Activated T-helper 17 cell treated with anti-CD3 and anti-CD28 coated beads, Interleukin-2, amount 50 U/mL, for 72 hours (primary cell): ENCODE measurements at regions not wholly inside any gene's neighbourhood (a gene's known extent, or its start where the extent isn't known, plus 50 kb on each side); places are given as distances from the start of the nearest gene placed in this dataset.

Experiments used
- ATAC-seq: fragments of 150-1000 bp; cut with Tn5 transposase; replicated peaks from 2 replicates; pipeline ENCODE4 v1.10.0; 2021; ENCODE audit warnings: mild to moderate bottlenecking, moderate library complexity
- H3K27ac Mint-ChIP-seq: one replicate; pipeline ENCODE4 v1.8.0; 2022; ENCODE audit warnings: mixed read lengths
- H3K27me3 Mint-ChIP-seq: one replicate; pipeline ENCODE4 v1.8.0; 2022; ENCODE audit warnings: mixed read lengths
- H3K36me3 Mint-ChIP-seq: one replicate; pipeline ENCODE4 v1.8.0; 2022; ENCODE audit warnings: low read depth, mild to moderate bottlenecking, mixed read lengths
- H3K4me1 Mint-ChIP-seq: one replicate; pipeline ENCODE4 v1.8.0; 2022; ENCODE audit warnings: mixed read lengths
- H3K4me3 Mint-ChIP-seq: one replicate; pipeline ENCODE4 v1.8.0; 2022; ENCODE audit warnings: mild to moderate bottlenecking, mixed read lengths
- H3K9me3 Mint-ChIP-seq: one replicate; pipeline ENCODE4 v1.8.0; 2022; ENCODE audit warnings: mixed read lengths

DNA sequence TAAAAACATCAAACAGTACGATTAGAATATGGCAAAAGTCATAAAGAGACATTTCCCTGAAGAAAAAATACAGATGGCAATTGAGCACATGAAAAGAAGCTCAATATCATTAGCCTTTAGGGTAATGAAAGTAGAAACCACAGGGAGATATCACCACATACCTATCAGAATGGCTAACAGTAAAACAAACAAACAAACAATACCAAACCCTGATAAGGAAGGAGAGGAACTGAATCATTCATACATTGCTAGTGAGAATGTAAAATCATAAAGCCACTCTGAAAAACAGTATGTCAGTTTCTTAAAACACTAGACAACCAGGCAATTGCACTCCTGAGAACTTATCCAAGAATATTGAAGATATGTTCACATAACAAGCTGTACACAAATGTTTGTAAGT is 1342.5 kb upstream of the SLC10A2 start:
- ATAC-seq = no peak
- no peak overlapping the region for H3K27ac Mint-ChIP-seq

DNA sequence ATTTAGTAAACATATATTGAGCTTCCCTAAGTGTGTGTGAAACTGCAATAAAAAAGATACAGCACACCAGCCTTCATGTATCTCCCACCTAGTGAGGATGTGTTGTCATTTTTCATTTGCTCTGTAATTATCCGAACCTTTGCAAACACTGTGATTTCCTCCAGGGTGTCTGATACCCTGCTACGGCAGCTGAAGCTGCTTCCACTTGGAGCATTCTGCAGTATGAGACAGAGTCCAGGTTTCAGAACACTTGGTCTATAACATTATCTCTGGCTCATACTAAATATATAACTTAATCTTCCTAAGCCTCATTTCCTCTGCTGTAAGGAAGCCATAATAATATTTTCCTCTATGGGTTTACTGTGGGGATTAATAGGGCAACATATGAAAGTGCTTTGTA is 1338.1 kb upstream of the SLC10A2 start:
- Mint-ChIP-seq H3K9me3 (no peaks in the 10 kb centered on the region), H3K4me1 (no peaks in the 10 kb centered on the region), H3K36me3 (no peaks in the 10 kb centered on the region), H3K4me3 (no peak overlapping the region), H3K27ac (no peak overlapping the region), H3K27me3 (no peaks in the 10 kb centered on the region)
- no peak for ATAC-seq

More for the DNA sequence above, 1342.5 kb upstream of the SLC10A2 start:
- Mint-ChIP-seq H3K36me3 (no peaks in the 10 kb centered on the region), H3K4me1 (no peaks in the 10 kb centered on the region), H3K4me3 (no peak overlapping the region), H3K9me3 (no peaks in the 10 kb centered on the region), H3K27me3 (no peaks in the 10 kb centered on the region)

DNA sequence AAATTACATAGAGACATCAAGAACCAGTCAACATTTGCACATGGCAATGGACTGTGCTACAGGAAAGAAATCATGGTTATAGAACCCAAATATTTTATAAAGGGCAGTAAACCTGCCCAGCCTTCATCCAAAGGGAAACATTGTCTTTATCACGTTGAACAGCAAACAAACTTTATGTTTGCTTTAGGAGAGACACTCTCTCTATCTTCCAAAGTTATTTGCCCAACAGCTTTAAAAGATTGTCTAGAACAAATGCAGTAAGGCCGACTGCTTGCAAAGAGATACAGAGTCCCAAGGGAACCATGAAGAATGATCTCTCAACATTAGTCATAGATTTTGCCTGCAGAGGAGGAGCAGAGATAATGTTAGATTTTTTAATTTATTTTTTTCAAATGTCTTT is 1323.5 kb upstream of the SLC10A2 start:
- no peaks in the 10 kb centered on the region for H3K4me1 Mint-ChIP-seq
- H3K27ac Mint-ChIP-seq = no peak overlapping the region
- H3K27me3 Mint-ChIP-seq = no peaks in the 10 kb centered on the region
- no peaks in the 10 kb centered on the region for H3K36me3 Mint-ChIP-seq
- H3K4me3 Mint-ChIP-seq = no peak overlapping the region
- ATAC-seq = no peak
- peaks cover 14% of the 10 kb centered on the region for H3K9me3 Mint-ChIP-seq

DNA sequence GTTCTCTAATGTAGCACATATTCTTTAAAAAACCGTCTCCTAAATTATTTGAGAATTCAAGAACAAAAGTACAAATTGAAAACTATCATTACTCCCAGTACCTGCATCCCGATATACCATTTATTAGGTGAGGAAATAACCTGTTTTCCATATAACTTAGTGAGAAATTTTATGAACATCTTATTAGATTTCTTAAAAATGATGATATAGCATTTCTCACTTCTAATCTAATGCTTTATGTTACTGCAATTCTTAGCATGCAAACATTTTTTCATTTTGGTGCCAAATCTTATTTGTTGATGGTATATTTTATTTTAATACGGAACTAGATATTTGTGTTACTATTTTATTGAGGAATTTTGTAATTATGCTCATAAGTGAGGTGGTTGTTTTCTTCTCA is 1321.3 kb upstream of the SLC10A2 start:
- Mint-ChIP-seq H3K4me3 (no peak overlapping the region), H3K4me1 (no peaks in the 10 kb centered on the region), H3K27ac (no peak overlapping the region), H3K27me3 (no peaks in the 10 kb centered on the region), H3K36me3 (no peaks in the 10 kb centered on the region), H3K9me3 (peaks cover 11% of the 10 kb centered on the region)
- ATAC-seq = no peak

DNA sequence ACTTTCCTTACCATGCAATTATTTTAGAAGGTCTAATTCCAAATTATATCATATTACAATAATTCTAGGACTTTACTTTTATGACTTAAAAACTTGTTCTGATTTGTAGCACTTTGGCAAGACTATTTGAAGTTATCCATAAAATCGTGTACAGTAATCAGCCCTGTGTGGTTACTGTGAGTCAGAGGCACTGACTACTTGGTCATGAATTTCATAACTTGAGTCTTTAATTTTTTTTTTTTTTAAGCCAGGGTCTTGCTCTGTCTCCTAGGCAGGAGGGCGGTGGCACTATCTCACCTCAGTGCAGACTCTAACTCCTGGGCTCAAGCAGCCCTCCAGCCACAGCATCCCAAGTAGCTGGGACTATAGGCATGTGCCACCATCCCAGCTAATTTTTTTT is 1319.2 kb upstream of the SLC10A2 start:
- no peaks in the 10 kb centered on the region for H3K4me1 Mint-ChIP-seq
- ATAC-seq = no peak
- H3K36me3 Mint-ChIP-seq = no peaks in the 10 kb centered on the region
- H3K9me3 Mint-ChIP-seq = peaks cover 3% of the 10 kb centered on the region
- H3K4me3 Mint-ChIP-seq = no peak overlapping the region
- H3K27ac Mint-ChIP-seq = no peak overlapping the region
- H3K27me3 Mint-ChIP-seq = no peaks in the 10 kb centered on the region

DNA sequence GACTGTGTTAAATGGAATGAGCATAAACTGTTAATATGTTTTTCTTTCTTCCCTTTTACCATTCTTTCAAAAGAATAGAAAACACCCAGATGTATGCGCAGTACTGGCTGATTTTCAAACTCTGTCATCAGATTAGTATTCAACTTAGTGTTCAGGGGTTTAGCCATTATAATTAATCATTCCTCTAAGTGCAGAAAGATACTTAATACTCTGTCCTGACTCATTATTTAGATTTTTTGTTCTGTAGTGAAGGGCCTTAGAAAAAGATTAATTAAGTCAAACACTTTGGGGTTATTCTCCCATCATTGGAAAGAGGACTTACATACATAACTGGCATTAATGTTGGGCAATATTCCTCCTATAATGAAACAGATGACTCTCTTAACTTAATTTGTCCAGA is 1316.7 kb upstream of the SLC10A2 start:
- no peaks in the 10 kb centered on the region for H3K9me3 Mint-ChIP-seq
- no peak overlapping the region for H3K4me3 Mint-ChIP-seq
- H3K27ac Mint-ChIP-seq = no peak overlapping the region
- no peaks in the 10 kb centered on the region for H3K36me3 Mint-ChIP-seq
- H3K27me3 Mint-ChIP-seq = no peaks in the 10 kb centered on the region
- H3K4me1 Mint-ChIP-seq = no peaks in the 10 kb centered on the region
- no peak for ATAC-seq

DNA sequence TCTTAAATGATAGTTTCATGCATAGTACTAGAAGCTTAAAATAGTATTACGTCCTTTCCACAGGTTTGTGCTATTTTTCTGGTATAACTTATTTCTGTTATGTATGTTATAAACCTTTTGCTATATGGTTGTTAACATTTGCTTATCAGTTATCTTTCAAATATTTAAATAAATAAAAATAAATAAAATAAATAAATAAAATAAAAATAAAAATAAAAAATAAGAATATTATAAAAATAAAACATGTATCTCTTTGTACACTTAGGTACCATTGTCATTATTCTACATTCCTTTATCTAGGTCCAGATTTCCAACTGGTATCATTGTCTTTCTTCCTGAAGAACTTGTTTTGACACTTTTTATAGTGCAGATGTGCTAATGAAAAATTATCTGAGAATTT is 1310.4 kb upstream of the SLC10A2 start:
- ATAC-seq = no peak
- H3K9me3 Mint-ChIP-seq = no peaks in the 10 kb centered on the region
- H3K27ac Mint-ChIP-seq = no peak overlapping the region
- no peaks in the 10 kb centered on the region for H3K4me1 Mint-ChIP-seq
- H3K36me3 Mint-ChIP-seq = no peaks in the 10 kb centered on the region
- H3K4me3 Mint-ChIP-seq = no peak overlapping the region
- no peaks in the 10 kb centered on the region for H3K27me3 Mint-ChIP-seq

DNA sequence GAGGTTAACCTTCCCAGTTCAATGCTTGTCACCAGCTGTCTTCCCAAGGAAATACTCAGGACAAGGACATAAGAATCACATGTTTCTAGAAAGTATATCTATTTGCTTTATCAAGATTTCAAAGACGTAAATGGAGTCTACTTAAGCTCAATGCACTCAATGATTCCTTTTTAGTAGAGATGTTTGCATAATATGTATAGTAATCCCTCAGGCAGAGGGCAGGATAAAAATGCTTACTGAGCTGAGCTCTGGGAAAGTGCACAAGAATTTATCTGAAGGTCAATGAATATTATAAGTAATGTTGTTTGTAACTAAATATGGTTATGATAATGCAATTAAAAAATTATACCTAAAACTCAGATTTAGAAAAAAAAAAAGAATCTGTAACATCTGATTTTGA is 1309.4 kb upstream of the SLC10A2 start:
- Mint-ChIP-seq H3K27ac (no peak overlapping the region), H3K36me3 (no peaks in the 10 kb centered on the region), H3K4me3 (no peak overlapping the region), H3K9me3 (no peaks in the 10 kb centered on the region), H3K27me3 (no peaks in the 10 kb centered on the region), H3K4me1 (no peaks in the 10 kb centered on the region)
- no peak for ATAC-seq

DNA sequence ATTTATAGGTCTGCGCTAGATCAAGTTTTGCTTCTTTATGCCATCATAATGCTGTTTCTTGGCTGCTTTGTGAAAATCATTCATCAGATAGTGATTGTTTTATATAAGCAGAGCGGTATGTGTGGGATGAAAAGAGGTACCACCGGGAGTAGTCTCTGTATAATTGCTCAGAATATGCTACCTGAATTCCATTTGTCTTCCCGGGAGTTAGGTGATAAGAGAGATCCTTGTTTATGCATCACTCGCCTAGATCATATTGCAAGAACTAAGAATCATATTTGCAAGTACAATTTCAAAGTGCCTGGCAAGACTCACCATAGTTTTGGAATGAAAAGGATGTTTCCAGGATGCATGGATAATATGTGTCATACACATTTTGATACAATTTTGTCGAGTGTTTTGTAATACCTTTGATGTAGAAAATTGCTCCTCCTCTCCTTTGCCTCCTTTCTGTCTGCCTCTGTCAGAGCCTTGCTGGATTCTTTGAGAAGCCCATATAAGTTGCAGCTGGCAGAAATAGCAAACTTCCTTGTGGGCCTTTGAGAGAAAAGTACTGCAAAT is 1306.0 kb upstream of the SLC10A2 start:
- Mint-ChIP-seq H3K27ac (no peak overlapping the region), H3K9me3 (peaks cover 3% of the 10 kb centered on the region), H3K36me3 (no peaks in the 10 kb centered on the region), H3K27me3 (no peaks in the 10 kb centered on the region), H3K4me3 (no peak overlapping the region), H3K4me1 (no peaks in the 10 kb centered on the region)
- no peak for ATAC-seq

DNA sequence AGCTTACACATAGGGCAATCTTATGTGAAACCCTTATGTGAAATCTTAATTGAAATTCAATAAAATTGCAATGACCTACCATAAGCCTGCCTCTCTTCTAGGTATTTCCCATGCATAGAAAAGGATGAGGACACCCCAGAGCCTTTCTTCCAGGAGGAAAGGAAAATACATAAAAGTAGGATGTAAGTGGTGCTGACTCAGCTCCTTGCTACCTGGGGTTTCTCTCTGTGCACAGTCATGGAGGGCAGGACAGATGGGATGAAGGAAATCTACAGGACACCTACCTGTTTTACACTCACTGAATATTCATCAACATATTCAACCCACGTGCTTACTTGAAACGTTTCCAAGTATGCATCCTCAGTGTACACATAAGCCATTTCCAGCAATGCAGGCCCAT is 1299.2 kb upstream of the SLC10A2 start:
- H3K36me3 Mint-ChIP-seq = no peaks in the 10 kb centered on the region
- H3K27me3 Mint-ChIP-seq = no peaks in the 10 kb centered on the region
- no peak overlapping the region for H3K4me3 Mint-ChIP-seq
- H3K9me3 Mint-ChIP-seq = peaks cover 6% of the 10 kb centered on the region
- H3K27ac Mint-ChIP-seq = no peak overlapping the region
- H3K4me1 Mint-ChIP-seq = no peaks in the 10 kb centered on the region
- no peak for ATAC-seq

DNA sequence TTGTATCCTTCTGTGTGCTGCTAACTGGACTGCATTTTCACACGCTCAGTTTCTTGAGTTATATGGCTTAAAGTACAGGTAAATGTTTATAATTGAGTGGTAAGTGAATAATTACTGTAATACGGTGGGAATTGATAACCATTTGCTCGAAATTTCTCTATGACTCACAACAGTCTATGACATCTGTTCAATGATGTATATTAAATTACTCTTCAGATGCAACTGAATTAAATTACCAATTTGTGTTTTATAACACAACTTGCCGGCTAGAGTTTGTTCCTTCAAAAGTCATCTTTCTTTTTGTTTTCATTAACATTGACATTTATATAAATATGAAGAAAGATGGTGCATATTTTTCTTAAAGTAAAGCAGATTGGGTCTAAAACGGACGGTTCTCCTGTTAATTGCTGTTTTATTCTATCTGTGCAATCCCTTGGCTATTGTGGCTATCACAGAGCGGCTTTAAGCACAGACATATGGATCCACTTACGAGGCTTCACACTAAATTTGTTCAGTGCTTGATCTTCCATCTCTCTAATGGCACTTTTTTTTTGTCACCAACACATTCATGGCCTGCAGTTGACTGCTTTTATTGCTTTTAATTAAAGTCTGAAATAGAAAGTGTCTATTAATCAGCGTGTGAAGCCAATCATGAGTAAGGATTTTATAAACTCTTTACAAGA is 1291.6 kb upstream of the SLC10A2 start:
- no peak for ATAC-seq
- H3K36me3 Mint-ChIP-seq = no peaks in the 10 kb centered on the region
- H3K27me3 Mint-ChIP-seq = no peaks in the 10 kb centered on the region
- H3K4me1 Mint-ChIP-seq = no peaks in the 10 kb centered on the region
- H3K4me3 Mint-ChIP-seq = no peak overlapping the region
- no peak overlapping the region for H3K27ac Mint-ChIP-seq
- peaks cover 4% of the 10 kb centered on the region for H3K9me3 Mint-ChIP-seq

DNA sequence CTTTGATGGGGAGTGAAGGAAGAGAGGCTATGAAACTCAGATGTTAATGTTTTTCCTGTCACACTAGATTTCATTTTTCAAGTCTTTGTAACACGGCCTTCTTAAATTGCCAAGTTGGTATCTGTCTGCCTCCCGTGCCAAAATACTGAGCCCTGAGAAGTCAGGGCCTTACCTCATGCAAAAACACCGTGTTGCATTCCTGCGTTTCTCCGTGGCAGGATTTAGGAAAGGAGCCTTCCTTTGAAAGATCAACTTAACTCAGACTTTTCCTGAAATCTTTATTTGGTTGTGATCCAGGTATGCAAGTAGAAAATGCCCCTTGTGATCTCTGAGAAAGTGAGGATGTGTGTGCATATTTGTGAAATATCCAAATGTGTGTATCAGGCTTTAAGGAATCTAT is 1291.0 kb upstream of the SLC10A2 start:
- Mint-ChIP-seq H3K36me3 (no peaks in the 10 kb centered on the region), H3K9me3 (peaks cover 4% of the 10 kb centered on the region), H3K4me1 (no peaks in the 10 kb centered on the region), H3K27me3 (no peaks in the 10 kb centered on the region), H3K4me3 (no peak overlapping the region), H3K27ac (no peak overlapping the region)
- ATAC-seq = no peak

DNA sequence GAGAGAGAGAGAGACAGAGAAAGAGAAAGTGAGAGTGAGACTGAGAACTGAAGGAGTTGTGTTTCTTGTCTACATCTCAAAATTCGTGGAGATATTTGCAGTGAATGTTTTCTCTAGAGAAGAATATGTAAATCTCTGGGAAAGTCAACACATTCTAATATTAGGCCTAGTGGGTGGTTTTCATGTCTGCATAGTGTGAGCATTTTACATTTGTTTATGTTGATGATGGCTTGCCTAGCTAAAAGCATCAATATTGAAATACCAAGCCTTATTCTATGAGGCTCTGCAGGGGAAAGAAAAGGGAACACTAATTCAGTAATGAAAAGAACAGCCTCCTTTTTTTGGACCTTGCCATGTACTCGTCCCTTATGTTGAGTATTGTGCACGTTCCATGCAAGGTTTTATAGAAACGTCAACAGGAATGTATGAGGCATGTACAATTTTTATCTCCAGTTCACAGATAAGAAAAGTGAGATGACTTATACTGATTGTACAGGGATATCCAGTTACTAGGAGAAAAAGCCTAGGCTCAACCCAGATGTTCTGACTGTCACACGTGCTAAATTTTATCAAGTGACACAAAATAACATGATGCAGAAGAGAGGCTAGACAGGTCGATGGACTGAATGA is 1288.9 kb upstream of the SLC10A2 start:
- Mint-ChIP-seq H3K36me3 (no peaks in the 10 kb centered on the region), H3K4me3 (no peak overlapping the region), H3K27me3 (no peaks in the 10 kb centered on the region), H3K4me1 (no peaks in the 10 kb centered on the region), H3K9me3 (peaks cover 12% of the 10 kb centered on the region), H3K27ac (no peak overlapping the region)
- no peak for ATAC-seq

DNA sequence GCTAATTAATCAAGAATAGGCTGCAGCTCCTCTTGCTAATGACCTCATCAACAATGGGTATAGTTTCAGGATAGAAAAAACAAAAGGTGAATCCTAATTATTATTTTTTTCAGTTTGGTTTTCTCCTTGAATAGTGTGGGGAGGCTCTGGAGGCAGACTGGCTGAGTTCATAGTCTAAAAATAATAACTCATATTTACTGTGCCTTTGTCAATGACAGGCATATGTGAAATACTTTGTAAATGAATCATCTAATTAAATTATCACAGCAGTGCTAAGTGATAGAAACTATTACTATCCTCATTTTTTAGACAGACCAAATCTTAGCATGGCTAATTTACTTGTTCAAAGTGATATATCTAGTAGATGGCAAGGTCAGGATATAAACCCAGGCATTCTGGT is 1261.0 kb upstream of the SLC10A2 start:
- peaks cover 5% of the 10 kb centered on the region for H3K9me3 Mint-ChIP-seq
- no peak for ATAC-seq
- no peak overlapping the region for H3K4me3 Mint-ChIP-seq
- H3K27me3 Mint-ChIP-seq = no peaks in the 10 kb centered on the region
- no peak overlapping the region for H3K27ac Mint-ChIP-seq
- H3K36me3 Mint-ChIP-seq = no peaks in the 10 kb centered on the region
- H3K4me1 Mint-ChIP-seq = no peaks in the 10 kb centered on the region

DNA sequence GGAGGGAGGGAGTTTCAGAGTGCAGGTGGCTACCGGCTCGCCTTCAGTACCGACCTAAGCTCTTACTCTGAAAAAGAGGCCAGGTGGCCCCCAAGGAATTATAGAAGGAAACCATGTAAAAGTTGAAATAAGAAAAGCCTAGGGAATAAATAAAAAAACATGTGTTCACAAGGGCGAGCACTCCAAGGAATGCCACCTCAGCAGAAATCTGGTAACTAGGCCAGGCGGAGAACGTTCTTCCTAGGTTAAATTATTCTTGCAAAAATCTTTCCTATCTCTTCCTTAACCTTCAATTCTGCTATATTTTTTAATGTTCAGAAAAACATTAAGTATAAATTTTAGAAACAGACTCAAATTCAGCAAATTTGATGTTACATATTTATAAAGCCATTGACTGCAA is 1260.3 kb upstream of the SLC10A2 start:
- H3K27ac Mint-ChIP-seq = no peak overlapping the region
- H3K4me1 Mint-ChIP-seq = no peaks in the 10 kb centered on the region
- no peak overlapping the region for H3K4me3 Mint-ChIP-seq
- peaks cover 3% of the 10 kb centered on the region for H3K9me3 Mint-ChIP-seq
- H3K36me3 Mint-ChIP-seq = no peaks in the 10 kb centered on the region
- no peaks in the 10 kb centered on the region for H3K27me3 Mint-ChIP-seq
- no peak for ATAC-seq
